ENCODE measurements at regions not wholly inside any gene's neighbourhood (a gene's known extent, or its start where the extent isn't known, plus 50 kb on each side); places are given as distances from the start of the nearest gene placed in this dataset.

DNA sequence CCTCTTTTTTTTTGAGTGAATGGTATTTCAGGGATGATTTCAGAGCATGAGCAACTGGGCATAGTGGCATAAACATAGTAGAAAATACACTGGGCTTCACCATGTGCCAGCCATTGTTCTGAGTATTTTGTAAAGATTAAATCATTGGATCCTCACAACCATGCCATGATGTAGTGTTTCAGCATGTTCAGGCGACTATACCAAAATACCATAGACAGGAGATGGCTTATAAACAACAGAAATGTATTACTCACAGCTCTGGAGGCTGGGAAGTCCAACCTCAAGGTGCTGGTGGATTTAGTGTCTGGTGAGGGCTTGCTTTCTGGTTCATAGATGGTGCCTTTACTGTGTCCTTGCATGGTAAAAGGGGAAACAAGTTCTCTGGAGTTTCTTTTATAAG is 101.5 kb upstream of the KL start:
- Mint-ChIP-seq H3K27me3 (ENCODE audit: low read depth in 3 of 3) (peaks cover 0 to 2% (median 0%) of the 10 kb centered on the region in 3 donors), H3K36me3 (no peaks in the 10 kb centered on the region), H3K4me1 (no peaks in the 10 kb centered on the region), H3K4me3 (no peak overlapping the region), H3K27ac (no peak overlapping the region), H3K9me3 (peaks cover 4 to 14% (median 13%) of the 10 kb centered on the region in 7 donors)
- Histone ChIP-seq H3K4me2 (replicated peaks; ENCODE audit: extremely low read depth, low read length, poor library complexity, severe bottlenecking) (no peak overlapping the region), H3K27ac (ENCODE audit: low read depth in 1 of 2, low read length in 2 of 2) (no peak overlapping the region), H4K20me1 (ENCODE audit: insufficient read depth, low read length) (no peaks in the 10 kb centered on the region), H3K4me3 (replicated peaks in 1 of 3; ENCODE audit: low read depth in 2 of 3, low read length in 3 of 3) (no peak overlapping the region), H3K9ac (ENCODE audit: insufficient read depth, low read length, poor library complexity, severe bottlenecking) (no peak overlapping the region), H2AFZ (ENCODE audit: insufficient read depth, low read depth, low read length, poor library complexity, severe bottlenecking) (no peak overlapping the region), H3K36me3 (replicated peaks in 1 of 2; ENCODE audit: control insufficient read depth in 1 of 2, insufficient read depth in 2 of 2, low read length in 2 of 2) (no peaks in the 10 kb centered on the region), H3K79me2 (ENCODE audit: insufficient read depth, low read length) (no peaks in the 10 kb centered on the region), H3K9me3 (replicated peaks in 1 of 2; ENCODE audit: control insufficient read depth in 1 of 2, insufficient read depth in 1 of 2, low read length in 2 of 2) (peaks cover 0 to 11% of the 10 kb centered on the region in 2 donors), H3K4me1 (ENCODE audit: control insufficient read depth in 1 of 2, insufficient read depth in 2 of 2, low read length in 2 of 2) (no peaks in the 10 kb centered on the region), H3K27me3 (ENCODE audit: control insufficient read depth in 2 of 2, insufficient read depth in 2 of 2, low read length in 2 of 2) (no peaks in the 10 kb centered on the region)
- TF ChIP-seq, protein P1, sequence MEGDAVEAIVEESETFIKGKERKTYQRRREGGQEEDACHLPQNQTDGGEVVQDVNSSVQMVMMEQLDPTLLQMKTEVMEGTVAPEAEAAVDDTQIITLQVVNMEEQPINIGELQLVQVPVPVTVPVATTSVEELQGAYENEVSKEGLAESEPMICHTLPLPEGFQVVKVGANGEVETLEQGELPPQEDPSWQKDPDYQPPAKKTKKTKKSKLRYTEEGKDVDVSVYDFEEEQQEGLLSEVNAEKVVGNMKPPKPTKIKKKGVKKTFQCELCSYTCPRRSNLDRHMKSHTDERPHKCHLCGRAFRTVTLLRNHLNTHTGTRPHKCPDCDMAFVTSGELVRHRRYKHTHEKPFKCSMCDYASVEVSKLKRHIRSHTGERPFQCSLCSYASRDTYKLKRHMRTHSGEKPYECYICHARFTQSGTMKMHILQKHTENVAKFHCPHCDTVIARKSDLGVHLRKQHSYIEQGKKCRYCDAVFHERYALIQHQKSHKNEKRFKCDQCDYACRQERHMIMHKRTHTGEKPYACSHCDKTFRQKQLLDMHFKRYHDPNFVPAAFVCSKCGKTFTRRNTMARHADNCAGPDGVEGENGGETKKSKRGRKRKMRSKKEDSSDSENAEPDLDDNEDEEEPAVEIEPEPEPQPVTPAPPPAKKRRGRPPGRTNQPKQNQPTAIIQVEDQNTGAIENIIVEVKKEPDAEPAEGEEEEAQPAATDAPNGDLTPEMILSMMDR (IDR thresholded peaks at IDR 0.05): no peak
- no peak for DNase-seq
- WGBS (ENCODE audit: insufficient coverage): no CpG with 5 or more reads among the region's 1 CpG
- intact Hi-C loops (cut with micrococcal nuclease): no loop called here

DNA sequence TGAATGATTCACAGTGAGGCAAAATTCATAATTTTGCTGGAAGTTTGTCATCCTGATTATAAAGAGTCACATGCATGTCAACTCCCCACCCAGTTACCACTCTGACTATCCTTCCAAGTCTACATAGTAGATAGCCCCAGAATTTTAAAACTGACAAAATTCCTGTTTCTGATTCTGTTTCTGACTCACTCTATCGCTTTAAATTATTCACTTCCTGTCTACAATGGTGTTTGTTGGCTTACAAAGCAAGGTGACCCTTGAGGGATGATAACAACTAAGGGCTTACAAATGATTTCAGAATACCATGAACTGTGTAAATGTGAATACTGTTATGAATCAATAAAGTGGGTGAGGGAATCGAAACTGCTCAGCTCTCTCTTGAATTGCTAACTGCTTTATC is 98.7 kb upstream of the KL start:
- no CpG with 5 or more reads among the region's 2 CpGs for WGBS (ENCODE audit: insufficient coverage)
- DNase-seq: no peak
- no peaks in the 10 kb centered on the region for H3K36me3 Mint-ChIP-seq
- H3K36me3 ChIP-seq (replicated peaks in 1 of 2; ENCODE audit: control insufficient read depth in 1 of 2, insufficient read depth in 2 of 2, low read length in 2 of 2): no peaks in the 10 kb centered on the region
- no peaks in the 10 kb centered on the region for H3K4me1 Mint-ChIP-seq
- no peak overlapping the region for H3K4me3 ChIP-seq (replicated peaks in 1 of 3; ENCODE audit: low read depth in 2 of 3, low read length in 3 of 3)
- H3K9ac ChIP-seq (ENCODE audit: insufficient read depth, low read length, poor library complexity, severe bottlenecking): no peak overlapping the region
- TF ChIP-seq, protein P1 (IDR thresholded peaks at IDR 0.05): no peak
- H3K27ac ChIP-seq (ENCODE audit: low read depth in 1 of 2, low read length in 2 of 2): no peak overlapping the region
- H3K4me1 ChIP-seq (ENCODE audit: control insufficient read depth in 1 of 2, insufficient read depth in 2 of 2, low read length in 2 of 2): no peaks in the 10 kb centered on the region
- H2AFZ ChIP-seq (ENCODE audit: insufficient read depth, low read depth, low read length, poor library complexity, severe bottlenecking): no peak overlapping the region
- peaks cover 4 to 15% (median 13%) of the 10 kb centered on the region in 7 donors for H3K9me3 Mint-ChIP-seq
- peaks cover 0 to 11% of the 10 kb centered on the region in 2 donors for H3K9me3 ChIP-seq (replicated peaks in 1 of 2; ENCODE audit: control insufficient read depth in 1 of 2, insufficient read depth in 1 of 2, low read length in 2 of 2)
- no peak overlapping the region for H3K4me3 Mint-ChIP-seq
- H3K27me3 ChIP-seq (ENCODE audit: control insufficient read depth in 2 of 2, insufficient read depth in 2 of 2, low read length in 2 of 2): no peaks in the 10 kb centered on the region
- no peak overlapping the region for H3K4me2 ChIP-seq (replicated peaks; ENCODE audit: extremely low read depth, low read length, poor library complexity, severe bottlenecking)
- no peaks in the 10 kb centered on the region for H4K20me1 ChIP-seq (ENCODE audit: insufficient read depth, low read length)
- H3K27ac Mint-ChIP-seq: no peak overlapping the region
- no peaks in the 10 kb centered on the region for H3K79me2 ChIP-seq (ENCODE audit: insufficient read depth, low read length)
- H3K27me3 Mint-ChIP-seq (ENCODE audit: low read depth in 3 of 3): peaks cover 0 to 2% (median 0%) of the 10 kb centered on the region in 3 donors
- intact Hi-C loops (cut with micrococcal nuclease): no loop called here

All from CD14-positive monocyte (primary cell).